SJSA1 (cell line): ENCODE measurements at regions not wholly inside any gene's neighbourhood (a gene's known extent, or its start where the extent isn't known, plus 50 kb on each side); places are given as distances from the start of the nearest gene placed in this dataset.
A peak's percentile ranks its signal among the peaks of the same experiment; 100 is the strongest.

ENCODE experiments used
- DNase-seq, 2 experiments: peaks; one replicate each; pipeline ENCODE4 v3.0.0-alpha.2; 2015 to 2020; ENCODE audit warnings: low spot score in 2 of 2, low read depth in 1 of 2
- H3K27ac ChIP-seq: fragments of 250-450 bp; sonication (Bioruptor Pico); 2 replicates; pipeline ENCODE4 v1.5.1; 2020; ENCODE audit warnings: mild to moderate bottlenecking, moderate library complexity
- H3K27me3 ChIP-seq: fragments of 250-450 bp; sonication (Bioruptor Pico); replicated peaks from 2 replicates; pipeline ENCODE4 v1.5.1; 2020; ENCODE audit warnings: mild to moderate bottlenecking, moderate library complexity
- H3K36me3 ChIP-seq: fragments of 250-450 bp; sonication (Bioruptor Pico); 2 replicates; pipeline ENCODE4 v1.5.1; 2020; ENCODE audit warnings: mild to moderate bottlenecking
- H3K4me1 ChIP-seq: fragments of 250-450 bp; sonication (Bioruptor Pico); replicated peaks from 2 replicates; pipeline ENCODE4 v1.6.1; 2021; ENCODE audit warnings: mild to moderate bottlenecking
- H3K4me3 ChIP-seq: fragments of 250-450 bp; sonication (Bioruptor Pico); 2 replicates; pipeline ENCODE4 v1.5.1; 2020; ENCODE audit warnings: mild to moderate bottlenecking
- H3K9me3 ChIP-seq: fragments of 250-450 bp; sonication (Bioruptor Pico); replicated peaks from 2 replicates; pipeline ENCODE4 v1.5.1; 2020; ENCODE audit warnings: mild to moderate bottlenecking

GRCh38 chr10:111756217-111757061 is 427.1 kb downstream of the GPAM start:
- Histone ChIP-seq H3K27ac (no peak overlapping the region), H3K9me3 (0 out of 2 replicates have a peak, but pooled peaks cover 4% of the 10 kb centered on the region), H3K4me3 (no peak overlapping the region), H3K4me1 (no peaks in the 10 kb centered on the region), H3K27me3 (0 out of 2 replicates have a peak, but pooled peaks cover 4% of the 10 kb centered on the region), H3K36me3 (no peaks in the 10 kb centered on the region)
- peak in 1 of 2 experiments; percentile 3 for DNase-seq

- H3K36me3 ChIP-seq = no peaks in the 10 kb centered on the region
- no peak overlapping the region for H3K4me3 ChIP-seq
- DNase-seq = no peak
- no peaks in the 10 kb centered on the region for H3K4me1 ChIP-seq
- H3K27me3 ChIP-seq = 0 out of 2 replicates have a peak, but pooled peaks cover 4% of the 10 kb centered on the region
- no peak overlapping the region for H3K27ac ChIP-seq
- 0 out of 2 replicates have a peak, but pooled peaks cover 4% of the 10 kb centered on the region for H3K9me3 ChIP-seq
These were observed 425.0 kb downstream of the GPAM start for GRCh38 chr10:111758593-111758992.

GRCh38 chr10:111762114-111762513 is 421.5 kb downstream of the GPAM start:
- 0 out of 2 replicates have a peak, but pooled peaks cover 6% of the 10 kb centered on the region for H3K27me3 ChIP-seq
- H3K27ac ChIP-seq = no peak overlapping the region
- H3K4me3 ChIP-seq = no peak overlapping the region
- no peak for DNase-seq
- no peaks in the 10 kb centered on the region for H3K9me3 ChIP-seq
- no peaks in the 10 kb centered on the region for H3K36me3 ChIP-seq
- no peaks in the 10 kb centered on the region for H3K4me1 ChIP-seq

GRCh38 chr10:111765216-111765615 is 418.3 kb downstream of the GPAM start:
- H3K36me3 ChIP-seq = no peaks in the 10 kb centered on the region
- H3K4me3 ChIP-seq = no peak overlapping the region
- H3K9me3 ChIP-seq = no peaks in the 10 kb centered on the region
- H3K27ac ChIP-seq = no peak overlapping the region
- 0 out of 2 replicates have a peak, but pooled peaks cover 3% of the 10 kb centered on the region for H3K27me3 ChIP-seq
- H3K4me1 ChIP-seq = no peaks in the 10 kb centered on the region
- no peak for DNase-seq

- H3K4me3 ChIP-seq = no peak overlapping the region
- H3K27ac ChIP-seq = no peak overlapping the region
- no peaks in the 10 kb centered on the region for H3K36me3 ChIP-seq
- no peak for DNase-seq
- no peaks in the 10 kb centered on the region for H3K4me1 ChIP-seq
- no peaks in the 10 kb centered on the region for H3K9me3 ChIP-seq
- H3K27me3 ChIP-seq = 0 out of 2 replicates have a peak, but pooled peaks cover 3% of the 10 kb centered on the region
These were observed 417.1 kb downstream of the GPAM start for GRCh38 chr10:111766464-111766863.

GRCh38 chr10:111767661-111768060 is 415.9 kb downstream of the GPAM start:
- H3K4me3 ChIP-seq = no peak overlapping the region
- H3K27me3 ChIP-seq = 0 out of 2 replicates have a peak, but pooled peaks cover 3% of the 10 kb centered on the region
- H3K27ac ChIP-seq = no peak overlapping the region
- H3K36me3 ChIP-seq = no peaks in the 10 kb centered on the region
- no peak for DNase-seq
- no peaks in the 10 kb centered on the region for H3K9me3 ChIP-seq
- no peaks in the 10 kb centered on the region for H3K4me1 ChIP-seq

GRCh38 chr10:111773950-111774349 is 409.6 kb downstream of the GPAM start:
- Histone ChIP-seq H3K4me3 (no peak overlapping the region), H3K27me3 (no peaks in the 10 kb centered on the region), H3K4me1 (no peaks in the 10 kb centered on the region), H3K27ac (no peak overlapping the region), H3K36me3 (no peaks in the 10 kb centered on the region), H3K9me3 (no peaks in the 10 kb centered on the region)
- DNase-seq = no peak

GRCh38 chr10:111774486-111774885 is 409.1 kb downstream of the GPAM start:
- Histone ChIP-seq H3K4me3 (no peak overlapping the region), H3K36me3 (no peaks in the 10 kb centered on the region), H3K9me3 (no peaks in the 10 kb centered on the region), H3K27me3 (no peaks in the 10 kb centered on the region), H3K27ac (no peak overlapping the region), H3K4me1 (no peaks in the 10 kb centered on the region)
- no peak for DNase-seq

GRCh38 chr10:111784436-111784835 is 399.1 kb downstream of the GPAM start:
- no peak for DNase-seq

GRCh38 chr10:111784946-111785465 is 398.6 kb downstream of the GPAM start:
- Histone ChIP-seq H3K36me3 (no peaks in the 10 kb centered on the region), H3K4me3 (no peak overlapping the region), H3K27me3 (no peaks in the 10 kb centered on the region), H3K9me3 (no peaks in the 10 kb centered on the region), H3K27ac (no peak overlapping the region), H3K4me1 (no peaks in the 10 kb centered on the region)
- no peak for DNase-seq

More at GRCh38 chr10:111784436-111784835, 399.1 kb downstream of the GPAM start:
- Histone ChIP-seq H3K4me1 (no peaks in the 10 kb centered on the region), H3K9me3 (no peaks in the 10 kb centered on the region), H3K4me3 (no peak overlapping the region), H3K27me3 (no peaks in the 10 kb centered on the region), H3K36me3 (no peaks in the 10 kb centered on the region), H3K27ac (no peak overlapping the region)

GRCh38 chr10:111785921-111786320 is 397.6 kb downstream of the GPAM start:
- no peak overlapping the region for H3K27ac ChIP-seq
- H3K27me3 ChIP-seq = no peaks in the 10 kb centered on the region
- no peaks in the 10 kb centered on the region for H3K9me3 ChIP-seq
- DNase-seq = no peak
- no peaks in the 10 kb centered on the region for H3K4me1 ChIP-seq
- no peak overlapping the region for H3K4me3 ChIP-seq
- no peaks in the 10 kb centered on the region for H3K36me3 ChIP-seq

- H3K4me1 ChIP-seq = no peaks in the 10 kb centered on the region
- no peaks in the 10 kb centered on the region for H3K27me3 ChIP-seq
- no peaks in the 10 kb centered on the region for H3K36me3 ChIP-seq
- no peak overlapping the region for H3K4me3 ChIP-seq
- no peak for DNase-seq
- no peak overlapping the region for H3K27ac ChIP-seq
- H3K9me3 ChIP-seq = no peaks in the 10 kb centered on the region
These were observed 393.7 kb downstream of the GPAM start for GRCh38 chr10:111789821-111790220.

GRCh38 chr10:111801841-111802240 is 381.7 kb downstream of the GPAM start:
- Histone ChIP-seq H3K36me3 (no peaks in the 10 kb centered on the region), H3K4me1 (no peaks in the 10 kb centered on the region), H3K4me3 (no peak overlapping the region), H3K27ac (no peak overlapping the region), H3K27me3 (no peaks in the 10 kb centered on the region), H3K9me3 (no peaks in the 10 kb centered on the region)
- no peak for DNase-seq

GRCh38 chr10:111804781-111805180 is 378.8 kb downstream of the GPAM start:
- no peak for DNase-seq

More at GRCh38 chr10:111804781-111805180, 378.8 kb downstream of the GPAM start:
- Histone ChIP-seq H3K36me3 (no peaks in the 10 kb centered on the region), H3K9me3 (no peaks in the 10 kb centered on the region), H3K4me3 (no peak overlapping the region), H3K4me1 (no peaks in the 10 kb centered on the region), H3K27me3 (no peaks in the 10 kb centered on the region), H3K27ac (no peak overlapping the region)
